ENCODE measurements at regions not wholly inside any gene's neighbourhood (a gene's known extent, or its start where the extent isn't known, plus 50 kb on each side); places are given as distances from the start of the nearest gene placed in this dataset.

DNA sequence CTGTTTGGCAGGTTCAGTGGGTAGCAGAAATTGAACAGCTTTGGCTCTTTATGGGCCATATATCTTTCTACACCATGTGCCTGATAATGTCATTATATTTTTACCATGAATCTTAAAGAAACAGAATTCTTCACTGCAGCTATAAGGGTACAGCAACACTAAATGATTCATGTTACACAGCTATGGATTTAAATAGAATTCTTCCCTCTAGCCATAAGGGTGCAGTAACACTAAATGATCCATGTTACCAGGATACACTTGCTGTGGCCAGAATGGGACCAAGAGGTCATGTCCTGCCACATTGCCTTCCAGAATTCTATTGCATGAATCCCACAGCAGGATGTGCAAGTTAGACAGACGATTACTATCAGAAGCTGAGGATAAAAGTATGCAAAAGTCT is 603.9 kb downstream of the FSCB start:
- Mint-ChIP-seq H3K27ac (no peak overlapping the region), H3K4me3 (ENCODE audit: low read depth) (no peak overlapping the region), H3K27me3 (no peaks in the 10 kb centered on the region), H3K9me3 (ENCODE audit: low read depth) (peaks cover 5% of the 10 kb centered on the region), H3K4me1 (ENCODE audit: low read depth) (peaks cover 35% of the 10 kb centered on the region), H3K36me3 (ENCODE audit: insufficient read depth) (no peaks in the 10 kb centered on the region)
- DNase-seq (ENCODE audit: low spot score, unreplicated experiment), result no peak
- TF ChIP-seq, protein P1, sequence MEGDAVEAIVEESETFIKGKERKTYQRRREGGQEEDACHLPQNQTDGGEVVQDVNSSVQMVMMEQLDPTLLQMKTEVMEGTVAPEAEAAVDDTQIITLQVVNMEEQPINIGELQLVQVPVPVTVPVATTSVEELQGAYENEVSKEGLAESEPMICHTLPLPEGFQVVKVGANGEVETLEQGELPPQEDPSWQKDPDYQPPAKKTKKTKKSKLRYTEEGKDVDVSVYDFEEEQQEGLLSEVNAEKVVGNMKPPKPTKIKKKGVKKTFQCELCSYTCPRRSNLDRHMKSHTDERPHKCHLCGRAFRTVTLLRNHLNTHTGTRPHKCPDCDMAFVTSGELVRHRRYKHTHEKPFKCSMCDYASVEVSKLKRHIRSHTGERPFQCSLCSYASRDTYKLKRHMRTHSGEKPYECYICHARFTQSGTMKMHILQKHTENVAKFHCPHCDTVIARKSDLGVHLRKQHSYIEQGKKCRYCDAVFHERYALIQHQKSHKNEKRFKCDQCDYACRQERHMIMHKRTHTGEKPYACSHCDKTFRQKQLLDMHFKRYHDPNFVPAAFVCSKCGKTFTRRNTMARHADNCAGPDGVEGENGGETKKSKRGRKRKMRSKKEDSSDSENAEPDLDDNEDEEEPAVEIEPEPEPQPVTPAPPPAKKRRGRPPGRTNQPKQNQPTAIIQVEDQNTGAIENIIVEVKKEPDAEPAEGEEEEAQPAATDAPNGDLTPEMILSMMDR (IDR thresholded peaks at IDR 0.05; ENCODE audit: unreplicated experiment), result no peak

DNA sequence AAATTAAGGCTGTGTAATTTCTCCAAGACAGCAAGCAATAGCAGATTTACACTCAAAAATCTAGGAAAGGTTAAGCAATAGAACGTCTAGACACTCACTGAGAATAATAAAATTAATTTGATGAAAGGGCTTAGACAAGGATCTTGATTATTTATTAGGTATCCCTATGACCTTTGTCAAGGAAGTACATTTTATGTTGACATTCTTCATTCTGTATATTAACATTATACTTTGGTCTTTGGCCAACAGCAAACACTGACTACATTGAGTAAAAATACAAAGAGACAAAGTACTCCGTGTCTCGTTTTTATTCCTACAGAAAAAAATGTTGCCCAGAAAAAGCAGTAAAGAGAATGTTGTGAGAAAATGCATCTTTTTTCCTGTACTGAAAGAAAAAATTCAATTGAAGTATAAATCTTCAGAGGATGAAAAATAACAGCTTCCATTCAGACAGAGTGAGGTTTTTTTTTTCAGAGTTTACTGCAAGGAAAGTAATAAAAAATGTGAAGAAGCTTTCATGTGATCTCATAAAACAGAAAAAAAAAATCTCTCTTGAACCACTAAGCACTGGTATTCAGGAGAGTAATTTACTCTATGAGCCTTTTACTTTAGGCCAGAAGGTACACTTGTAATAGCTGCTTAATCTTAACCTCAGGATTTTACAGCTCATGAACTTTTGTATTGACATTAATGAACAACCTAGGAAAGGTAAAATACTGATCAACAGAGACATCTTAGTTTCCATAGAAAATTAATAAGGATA is 605.0 kb downstream of the FSCB start:
- TF ChIP-seq, protein P1 (IDR thresholded peaks at IDR 0.05; ENCODE audit: unreplicated experiment), result no peak
- Mint-ChIP-seq H3K4me3 (ENCODE audit: low read depth) (no peak overlapping the region), H3K27me3 (no peaks in the 10 kb centered on the region), H3K27ac (no peak overlapping the region), H3K36me3 (ENCODE audit: insufficient read depth) (no peaks in the 10 kb centered on the region), H3K9me3 (ENCODE audit: low read depth) (peaks cover 5% of the 10 kb centered on the region), H3K4me1 (ENCODE audit: low read depth) (peaks cover 35% of the 10 kb centered on the region)
- no peak for DNase-seq (ENCODE audit: low spot score, unreplicated experiment)

DNA sequence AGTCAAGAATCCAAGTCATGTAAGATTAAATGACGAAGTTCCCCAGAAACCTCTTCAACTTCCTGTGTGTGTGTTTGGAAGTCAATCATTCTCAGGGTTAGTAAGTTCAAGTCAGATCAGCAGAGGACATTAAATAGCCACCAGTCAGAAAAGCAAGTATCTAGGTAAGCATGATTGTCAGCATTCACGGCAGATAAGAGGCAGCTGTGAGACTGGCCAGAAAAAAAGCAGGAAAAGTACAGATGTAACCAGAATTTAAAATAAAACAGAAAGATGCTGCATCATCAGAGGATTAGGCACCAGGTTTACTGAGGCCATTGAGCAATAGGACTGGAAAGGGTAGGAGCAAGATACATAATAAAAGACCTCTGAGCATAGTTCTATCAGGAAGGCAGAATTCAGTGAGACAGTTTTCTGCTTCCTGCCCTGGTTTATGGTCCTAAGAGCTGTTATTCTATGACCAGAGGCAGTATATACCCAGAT is 606.9 kb downstream of the FSCB start:
- no peak for DNase-seq (ENCODE audit: low spot score, unreplicated experiment)
- Mint-ChIP-seq H3K36me3 (ENCODE audit: insufficient read depth) (no peaks in the 10 kb centered on the region), H3K27ac (peak overlapping the region; percentile 11), H3K4me1 (ENCODE audit: low read depth) (peaks cover 35% of the 10 kb centered on the region), H3K4me3 (ENCODE audit: low read depth) (peak overlapping the region; percentile 20), H3K9me3 (ENCODE audit: low read depth) (peaks cover 6% of the 10 kb centered on the region), H3K27me3 (no peaks in the 10 kb centered on the region)
- TF ChIP-seq, protein P1 (IDR thresholded peaks at IDR 0.05; ENCODE audit: unreplicated experiment), result no peak

GRCh38 chr14:43898687-43899086 is 608.4 kb downstream of the FSCB start:
- H3K27ac Mint-ChIP-seq, result no peak overlapping the region
- H3K36me3 Mint-ChIP-seq (ENCODE audit: insufficient read depth), result no peaks in the 10 kb centered on the region
- no peak for DNase-seq (ENCODE audit: low spot score, unreplicated experiment)
- H3K4me1 Mint-ChIP-seq (ENCODE audit: low read depth), result peaks cover 34% of the 10 kb centered on the region
- TF ChIP-seq, protein P1 (IDR thresholded peaks at IDR 0.05; ENCODE audit: unreplicated experiment), result peak; percentile 49
- no peaks in the 10 kb centered on the region for H3K27me3 Mint-ChIP-seq
- peaks cover 9% of the 10 kb centered on the region for H3K9me3 Mint-ChIP-seq (ENCODE audit: low read depth)
- H3K4me3 Mint-ChIP-seq (ENCODE audit: low read depth), result no peak overlapping the region

GRCh38 chr14:43896044-43896443 is 611.0 kb downstream of the FSCB start:
- H3K27me3 Mint-ChIP-seq, result no peaks in the 10 kb centered on the region
- H3K4me3 Mint-ChIP-seq (ENCODE audit: low read depth), result no peak overlapping the region
- peaks cover 17% of the 10 kb centered on the region for H3K4me1 Mint-ChIP-seq (ENCODE audit: low read depth)
- H3K36me3 Mint-ChIP-seq (ENCODE audit: insufficient read depth), result no peaks in the 10 kb centered on the region
- TF ChIP-seq, protein P1 (IDR thresholded peaks at IDR 0.05; ENCODE audit: unreplicated experiment), result no peak
- no peak overlapping the region for H3K27ac Mint-ChIP-seq
- no peak for DNase-seq (ENCODE audit: low spot score, unreplicated experiment)
- peaks cover 9% of the 10 kb centered on the region for H3K9me3 Mint-ChIP-seq (ENCODE audit: low read depth)
